GM12872 (cell line): ENCODE measurements at regions not wholly inside any gene's neighbourhood (a gene's known extent, or its start where the extent isn't known, plus 50 kb on each side); places are given as distances from the start of the nearest gene placed in this dataset.

Experiments used
- CTCF ChIP-seq: IDR thresholded peaks from 3 replicates; pipeline ENCODE4 v1.5.1; 2011; ENCODE audit warnings: low read depth, mild to moderate bottlenecking, low read length, moderate library complexity; ENCODE audit not compliant: insufficient read depth

GRCh38 chr2:142299021-142299420 is 168.2 kb upstream of the LRP1B start:
- no peak for TF ChIP-seq CTCF

GRCh38 chr2:142294225-142294624 is 163.4 kb upstream of the LRP1B start:
- no peak for TF ChIP-seq CTCF

GRCh38 chr2:142291969-142292368 is 161.2 kb upstream of the LRP1B start:
- TF ChIP-seq CTCF, result no peak

GRCh38 chr2:142290931-142291330 is 160.1 kb upstream of the LRP1B start:
- no peak for TF ChIP-seq CTCF

GRCh38 chr2:142286618-142287017 is 155.8 kb upstream of the LRP1B start:
- TF ChIP-seq CTCF, result peak; percentile 76

GRCh38 chr2:142285480-142285879 is 154.7 kb upstream of the LRP1B start:
- TF ChIP-seq CTCF, result no peak

- no peak for TF ChIP-seq CTCF
Observed at GRCh38 chr2:142280831-142281230, 150.0 kb upstream of the LRP1B start.

GRCh38 chr2:142270990-142271389 is 140.2 kb upstream of the LRP1B start:
- TF ChIP-seq CTCF, result no peak
